GM23338 (cell line): ENCODE measurements at regions not wholly inside any gene's neighbourhood (a gene's known extent, or its start where the extent isn't known, plus 50 kb on each side); places are given as distances from the start of the nearest gene placed in this dataset.

Source experiments
- CREB1 ChIP-seq: fragments of 250-450 bp; sonication (Bioruptor Pico); IDR thresholded peaks from 2 replicates; pipeline ENCODE4 v1.5.0; 2020; ENCODE audit warnings: low read depth, mild to moderate bottlenecking, moderate library complexity
- ETS1 ChIP-seq: IDR thresholded peaks from 2 replicates; pipeline ENCODE4 v1.6.1; 2016; ENCODE audit warnings: antibody characterized with exemption
- EZH2 ChIP-seq: fragments of 200-600 bp; sonication (generic); IDR thresholded peaks from one replicate; pipeline ENCODE4 v1.8.0; 2017; ENCODE audit warnings: antibody characterized with exemption, mild to moderate bottlenecking, low read depth; ENCODE audit not compliant: unreplicated experiment
- EZH2phosphoT487 ChIP-seq: fragments of 200-600 bp; sonication (generic); IDR thresholded peaks from one replicate; pipeline ENCODE4 v1.8.1; 2018; ENCODE audit warnings: antibody characterized with exemption; ENCODE audit not compliant: unreplicated experiment
- JUNB ChIP-seq: IDR thresholded peaks from one replicate; pipeline ENCODE4 v1.6.1; 2016; ENCODE audit warnings: antibody characterized with exemption; ENCODE audit not compliant: unreplicated experiment
- NANOG ChIP-seq: IDR thresholded peaks from 2 replicates; pipeline ENCODE4 v1.6.1; 2016; ENCODE audit warnings: antibody characterized with exemption, borderline replicate concordance
- POLR2AphosphoS5 ChIP-seq: IDR thresholded peaks from 2 replicates; pipeline ENCODE4 v1.6.1; 2016; ENCODE audit warnings: antibody characterized with exemption, low read depth
- STAT1 ChIP-seq: IDR thresholded peaks from one replicate; pipeline ENCODE4 v1.6.1; 2016; ENCODE audit warnings: antibody characterized with exemption; ENCODE audit not compliant: unreplicated experiment
- ZNF331 ChIP-seq: fragments of 250-450 bp; sonication (Bioruptor Pico); IDR thresholded peaks from 2 replicates; pipeline ENCODE4 v1.5.0; 2020; ENCODE audit warnings: low read depth, mild to moderate bottlenecking, moderate library complexity
- TF ChIP-seq, protein P1 (sequence below), 2 experiments: fragments of 200-600 bp in 1 of 2; sonication (generic) in 1 of 2; conservative IDR thresholded peaks; 2 replicates each; pipeline versions ENCODE4 v1.5.1 to v1.6.1; 2016 to 2017; ENCODE audit warnings: antibody characterized with exemption in 2 of 2, low read depth in 2 of 2, mild to moderate bottlenecking in 2 of 2, moderate library complexity in 1 of 2
- TF ChIP-seq, protein P2 (sequence below): IDR thresholded peaks from one replicate; pipeline ENCODE4 v1.6.1; 2018; ENCODE audit warnings: antibody characterized with exemption; ENCODE audit not compliant: unreplicated experiment

DNA sequence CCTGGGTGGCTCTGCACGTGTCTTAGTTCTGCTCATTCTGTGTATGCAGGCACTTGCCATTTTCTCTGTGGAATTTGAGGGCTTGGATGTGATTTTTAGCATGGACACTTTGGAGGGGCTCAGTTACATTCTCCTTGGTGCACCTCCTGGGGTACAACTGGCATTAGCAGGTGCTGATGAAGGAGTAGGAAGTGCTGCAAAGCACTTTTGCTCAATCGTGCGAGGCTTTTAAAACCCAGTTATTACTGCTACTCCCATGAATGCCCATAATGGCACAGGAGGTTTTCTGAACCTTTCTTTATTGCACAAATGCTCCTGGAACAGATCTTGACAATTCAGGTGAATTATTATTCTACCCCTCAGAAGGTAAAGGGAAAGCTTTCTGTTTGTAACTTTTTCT lies 78.7 kb downstream of the SLC25A47 start:
- TF ChIP-seq EZH2 = no peak
- TF ChIP-seq, protein P1, sequence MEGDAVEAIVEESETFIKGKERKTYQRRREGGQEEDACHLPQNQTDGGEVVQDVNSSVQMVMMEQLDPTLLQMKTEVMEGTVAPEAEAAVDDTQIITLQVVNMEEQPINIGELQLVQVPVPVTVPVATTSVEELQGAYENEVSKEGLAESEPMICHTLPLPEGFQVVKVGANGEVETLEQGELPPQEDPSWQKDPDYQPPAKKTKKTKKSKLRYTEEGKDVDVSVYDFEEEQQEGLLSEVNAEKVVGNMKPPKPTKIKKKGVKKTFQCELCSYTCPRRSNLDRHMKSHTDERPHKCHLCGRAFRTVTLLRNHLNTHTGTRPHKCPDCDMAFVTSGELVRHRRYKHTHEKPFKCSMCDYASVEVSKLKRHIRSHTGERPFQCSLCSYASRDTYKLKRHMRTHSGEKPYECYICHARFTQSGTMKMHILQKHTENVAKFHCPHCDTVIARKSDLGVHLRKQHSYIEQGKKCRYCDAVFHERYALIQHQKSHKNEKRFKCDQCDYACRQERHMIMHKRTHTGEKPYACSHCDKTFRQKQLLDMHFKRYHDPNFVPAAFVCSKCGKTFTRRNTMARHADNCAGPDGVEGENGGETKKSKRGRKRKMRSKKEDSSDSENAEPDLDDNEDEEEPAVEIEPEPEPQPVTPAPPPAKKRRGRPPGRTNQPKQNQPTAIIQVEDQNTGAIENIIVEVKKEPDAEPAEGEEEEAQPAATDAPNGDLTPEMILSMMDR (conservative IDR thresholded peaks at IDR 0.05; ENCODE audit: low read depth in 2 of 2) = no peak
- TF ChIP-seq, protein P2, sequence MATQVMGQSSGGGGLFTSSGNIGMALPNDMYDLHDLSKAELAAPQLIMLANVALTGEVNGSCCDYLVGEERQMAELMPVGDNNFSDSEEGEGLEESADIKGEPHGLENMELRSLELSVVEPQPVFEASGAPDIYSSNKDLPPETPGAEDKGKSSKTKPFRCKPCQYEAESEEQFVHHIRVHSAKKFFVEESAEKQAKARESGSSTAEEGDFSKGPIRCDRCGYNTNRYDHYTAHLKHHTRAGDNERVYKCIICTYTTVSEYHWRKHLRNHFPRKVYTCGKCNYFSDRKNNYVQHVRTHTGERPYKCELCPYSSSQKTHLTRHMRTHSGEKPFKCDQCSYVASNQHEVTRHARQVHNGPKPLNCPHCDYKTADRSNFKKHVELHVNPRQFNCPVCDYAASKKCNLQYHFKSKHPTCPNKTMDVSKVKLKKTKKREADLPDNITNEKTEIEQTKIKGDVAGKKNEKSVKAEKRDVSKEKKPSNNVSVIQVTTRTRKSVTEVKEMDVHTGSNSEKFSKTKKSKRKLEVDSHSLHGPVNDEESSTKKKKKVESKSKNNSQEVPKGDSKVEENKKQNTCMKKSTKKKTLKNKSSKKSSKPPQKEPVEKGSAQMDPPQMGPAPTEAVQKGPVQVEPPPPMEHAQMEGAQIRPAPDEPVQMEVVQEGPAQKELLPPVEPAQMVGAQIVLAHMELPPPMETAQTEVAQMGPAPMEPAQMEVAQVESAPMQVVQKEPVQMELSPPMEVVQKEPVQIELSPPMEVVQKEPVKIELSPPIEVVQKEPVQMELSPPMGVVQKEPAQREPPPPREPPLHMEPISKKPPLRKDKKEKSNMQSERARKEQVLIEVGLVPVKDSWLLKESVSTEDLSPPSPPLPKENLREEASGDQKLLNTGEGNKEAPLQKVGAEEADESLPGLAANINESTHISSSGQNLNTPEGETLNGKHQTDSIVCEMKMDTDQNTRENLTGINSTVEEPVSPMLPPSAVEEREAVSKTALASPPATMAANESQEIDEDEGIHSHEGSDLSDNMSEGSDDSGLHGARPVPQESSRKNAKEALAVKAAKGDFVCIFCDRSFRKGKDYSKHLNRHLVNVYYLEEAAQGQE = no peak
- no peak for TF ChIP-seq POLR2AphosphoS5
- TF ChIP-seq EZH2phosphoT487 = no peak
- no peak for TF ChIP-seq CREB1 (CRISPR knock-in tag)
- no peak for TF ChIP-seq ZNF331 (CRISPR knock-in tag)
- TF ChIP-seq ETS1 = no peak
- TF ChIP-seq NANOG = no peak
- TF ChIP-seq JUNB = no peak
- no peak for TF ChIP-seq STAT1
